GM12874 (cell line): ENCODE measurements at regions not wholly inside any gene's neighbourhood (a gene's known extent, or its start where the extent isn't known, plus 50 kb on each side); places are given as distances from the start of the nearest gene placed in this dataset.

ENCODE experiments used
- CTCF ChIP-seq: IDR thresholded peaks from 2 replicates; pipeline ENCODE4 v1.5.1; 2011; ENCODE audit warnings: low read depth, mild to moderate bottlenecking, control low read depth, low read length, moderate library complexity; ENCODE audit not compliant: insufficient read depth

DNA sequence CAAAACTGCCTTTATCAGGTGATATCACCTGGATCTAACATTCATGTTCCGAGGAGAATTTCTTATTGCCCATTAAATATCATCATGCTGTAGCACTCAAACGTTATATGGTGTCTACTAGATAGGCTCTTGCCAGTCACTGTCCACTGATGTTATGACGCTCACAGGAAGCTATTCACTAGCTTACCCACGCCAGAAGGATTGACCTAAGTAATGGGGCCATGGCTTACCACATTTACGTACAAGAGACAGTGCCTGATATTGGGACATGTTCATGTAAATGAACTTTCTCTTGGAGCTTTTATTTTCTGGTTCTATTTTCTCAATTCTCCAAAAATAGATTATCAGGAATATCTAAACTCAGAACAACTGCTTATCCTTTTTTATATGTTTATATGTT is 91.7 kb upstream of the NAALADL2 start:
- no peak for TF ChIP-seq CTCF

GRCh38 chr3:174767853-174768382 is 91.2 kb upstream of the NAALADL2 start:
- no peak for TF ChIP-seq CTCF

GRCh38 chr3:174769171-174769570 is 90.0 kb upstream of the NAALADL2 start:
- no peak for TF ChIP-seq CTCF

DNA sequence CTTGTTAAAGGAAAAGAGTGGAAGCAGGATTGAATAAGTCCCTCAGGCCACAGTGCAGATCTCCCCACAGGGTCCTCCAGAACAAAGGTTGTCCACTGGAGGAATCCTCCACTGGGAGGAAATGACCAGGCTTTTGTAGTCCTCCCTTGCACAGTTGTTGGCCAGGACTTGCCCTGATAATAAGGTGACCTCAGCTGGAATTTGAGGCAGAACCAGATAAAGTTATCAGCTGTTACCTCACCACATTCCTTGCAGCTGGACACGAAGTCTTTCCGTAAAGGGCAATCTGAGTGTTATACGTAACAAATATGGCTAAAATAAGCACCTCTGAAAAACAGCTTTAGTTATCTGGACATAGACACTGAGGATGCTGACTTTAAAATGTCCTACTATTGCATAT is 83.5 kb upstream of the NAALADL2 start:
- no peak for TF ChIP-seq CTCF

DNA sequence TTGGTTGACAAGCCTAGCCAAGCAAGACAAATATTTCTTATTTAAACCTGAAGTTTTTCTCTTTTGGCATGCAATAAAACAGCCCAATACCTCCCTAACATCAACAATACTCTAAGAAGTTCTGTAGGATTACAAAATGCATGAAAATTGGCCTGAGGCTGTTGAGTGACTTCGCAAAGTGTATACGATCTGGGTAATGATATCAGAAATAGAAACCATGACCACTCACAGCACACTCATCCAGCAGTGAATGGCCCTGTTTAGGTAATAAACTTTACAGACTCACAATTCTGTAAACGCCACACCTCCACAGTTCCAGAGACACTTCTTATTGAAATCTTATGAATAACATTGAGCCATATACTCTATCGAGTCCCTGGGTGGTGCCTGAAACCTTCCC is 83.0 kb upstream of the NAALADL2 start:
- TF ChIP-seq CTCF = no peak

DNA sequence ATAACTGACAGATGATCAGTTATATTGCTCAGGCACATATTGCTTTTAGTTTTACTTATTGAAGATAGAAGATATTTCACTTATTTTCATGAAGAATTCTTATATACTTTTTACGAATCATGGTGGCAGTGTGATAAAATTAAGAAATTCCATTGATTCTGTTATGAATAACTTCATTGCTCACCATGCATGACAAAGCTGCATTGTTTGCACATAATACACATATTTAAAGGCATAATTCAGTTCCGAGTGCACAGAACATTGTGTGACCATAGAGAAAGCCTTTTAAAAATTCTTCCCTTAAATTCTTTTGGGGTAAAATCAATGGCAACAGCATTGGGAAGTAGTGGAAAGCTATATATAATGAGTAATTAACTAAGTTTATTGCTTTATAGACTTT is 82.5 kb upstream of the NAALADL2 start:
- TF ChIP-seq CTCF = no peak

GRCh38 chr3:174777813-174778212 is 81.3 kb upstream of the NAALADL2 start:
- TF ChIP-seq CTCF = no peak

- no peak for TF ChIP-seq CTCF
Observed at GRCh38 chr3:174783502-174783901, 75.6 kb upstream of the NAALADL2 start.
